NCI-H146 (cell line): ENCODE measurements at regions not wholly inside any gene's neighbourhood (a gene's known extent, or its start where the extent isn't known, plus 50 kb on each side); places are given as distances from the start of the nearest gene placed in this dataset.
"Not testable (repeated sequence)": the region's sequence is repeated elsewhere in the genome, so short reads cannot be mapped to it uniquely, and the experiment has no call there.

Experiments
- DNase-seq: peaks from one replicate; lab custom pipeline; 2025; lab: John Stamatoyannopoulos, UW

DNA sequence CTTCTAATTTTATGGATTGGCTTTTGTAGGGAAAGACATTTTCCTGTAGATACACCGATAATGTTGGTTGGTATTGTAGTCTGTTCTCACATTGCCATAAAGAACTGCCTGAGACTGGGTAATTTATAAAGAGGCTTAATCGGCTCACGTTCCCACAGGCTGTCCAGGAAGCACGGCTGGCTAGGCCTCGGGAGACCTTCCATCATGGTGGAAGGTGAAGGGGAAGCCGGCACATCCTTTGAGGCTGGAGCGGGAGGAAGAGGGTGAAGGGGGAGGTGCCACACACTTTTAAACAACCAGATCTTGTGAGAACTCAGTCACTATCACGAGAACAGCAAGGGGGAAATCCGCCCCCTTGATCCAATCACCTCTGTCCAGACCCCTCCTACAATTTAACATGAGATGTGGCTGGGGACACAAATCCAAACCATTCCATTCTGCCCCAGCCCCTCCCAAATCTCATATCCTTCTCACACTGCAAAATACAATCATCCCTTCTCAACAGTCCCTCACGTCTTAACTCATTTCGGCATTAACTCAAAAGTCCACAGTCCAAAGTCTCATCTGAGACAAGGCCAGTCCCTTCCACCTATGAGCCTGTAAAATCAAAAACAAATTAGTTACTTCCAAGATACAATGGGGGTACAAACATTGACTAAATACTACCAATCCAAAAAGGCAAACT is 66.7 kb upstream of the EIF5 start:
- no peak for DNase-seq

DNA sequence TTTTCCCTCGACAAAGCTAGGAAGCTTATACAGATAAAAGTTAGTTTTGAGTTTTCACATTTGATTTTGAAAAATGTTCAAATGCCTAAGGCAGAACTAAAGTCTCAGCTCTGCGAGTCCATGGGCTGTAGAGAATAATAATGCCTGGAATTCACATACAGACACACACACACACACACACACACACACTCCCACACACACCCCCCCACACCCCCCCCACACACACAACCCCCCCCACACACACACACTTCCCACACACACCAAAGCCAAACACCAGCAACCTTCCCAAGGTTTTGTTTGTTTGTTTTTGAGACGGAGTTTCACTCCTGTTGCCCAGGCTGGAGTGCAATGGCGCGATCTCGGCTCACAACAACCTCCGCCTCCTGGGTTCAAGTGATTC is 62.8 kb upstream of the EIF5 start:
- no peak for DNase-seq

DNA sequence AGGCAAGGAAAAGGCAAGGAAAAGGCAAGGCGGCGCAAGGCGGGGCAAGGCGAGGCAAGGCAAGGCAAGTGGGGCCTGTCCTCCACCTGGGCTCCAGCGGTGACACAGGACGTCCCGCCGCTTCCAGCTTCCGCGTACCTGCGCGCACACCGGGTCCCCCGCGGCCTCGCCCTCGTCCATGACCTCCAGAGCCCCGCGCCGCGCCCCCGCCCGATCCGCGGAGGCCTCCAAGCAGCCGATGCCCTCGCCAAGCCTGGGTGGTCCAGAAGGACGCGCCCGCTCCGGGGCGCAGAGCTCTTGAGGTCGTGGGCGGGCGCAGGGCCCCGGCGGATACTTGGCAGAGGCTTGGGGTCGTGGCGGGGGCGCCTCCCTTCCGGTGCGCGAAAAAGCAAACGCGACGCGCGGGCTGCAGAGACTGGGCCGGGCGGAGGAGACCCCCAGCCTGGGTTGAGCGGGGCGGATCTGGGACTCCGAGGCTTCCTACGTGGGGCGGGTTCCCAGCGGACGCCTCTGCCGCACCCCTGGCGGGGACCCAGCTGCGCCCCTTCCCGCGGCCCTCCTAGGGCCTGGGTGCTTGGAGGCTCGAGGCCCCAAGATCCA is 60.8 kb upstream of the EIF5 start:
- no peak for DNase-seq

DNA sequence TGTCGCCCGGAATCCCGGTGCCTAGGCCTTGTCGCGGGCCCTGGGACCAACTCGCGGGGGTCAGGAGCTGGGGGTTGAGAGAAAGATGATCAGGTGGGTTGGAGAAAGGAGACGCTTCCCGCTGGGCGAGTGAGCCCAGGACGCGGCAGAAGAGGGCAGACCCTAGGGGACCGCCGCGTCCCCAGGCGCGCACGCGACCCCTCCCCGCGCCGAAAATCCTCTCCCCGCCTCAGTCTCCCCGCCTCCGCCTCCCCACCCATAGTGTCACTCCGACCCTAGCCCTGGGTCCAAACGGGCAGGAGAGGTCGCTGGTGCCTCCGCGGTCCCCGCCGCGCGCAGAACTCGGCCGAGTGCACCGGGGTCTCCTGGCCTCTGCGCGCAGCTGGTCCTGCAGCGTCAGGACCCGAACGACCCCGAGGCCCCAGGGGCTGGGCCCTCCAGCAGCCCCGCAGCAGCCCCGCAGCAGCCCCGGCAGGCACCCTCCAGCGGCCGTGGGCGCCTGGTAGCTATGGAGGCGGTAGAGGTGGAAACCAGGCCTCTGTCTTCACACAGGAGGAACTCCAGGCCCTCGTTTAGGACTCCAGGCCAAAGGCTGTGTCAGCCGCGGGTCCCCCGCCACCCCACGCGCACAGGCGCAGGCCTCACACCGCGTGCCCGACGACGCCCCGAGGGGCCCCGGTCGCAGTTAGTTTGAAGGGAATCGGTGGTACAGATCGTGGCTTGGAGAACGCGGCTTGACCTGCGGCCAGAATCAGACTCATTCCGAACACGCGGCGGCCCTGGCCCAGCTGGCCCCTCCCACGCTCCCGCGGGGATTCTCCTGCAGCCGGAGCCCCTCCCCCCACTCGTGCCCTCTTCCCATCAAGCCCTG is 60.1 kb upstream of the EIF5 start:
- DNase-seq: no peak

DNA sequence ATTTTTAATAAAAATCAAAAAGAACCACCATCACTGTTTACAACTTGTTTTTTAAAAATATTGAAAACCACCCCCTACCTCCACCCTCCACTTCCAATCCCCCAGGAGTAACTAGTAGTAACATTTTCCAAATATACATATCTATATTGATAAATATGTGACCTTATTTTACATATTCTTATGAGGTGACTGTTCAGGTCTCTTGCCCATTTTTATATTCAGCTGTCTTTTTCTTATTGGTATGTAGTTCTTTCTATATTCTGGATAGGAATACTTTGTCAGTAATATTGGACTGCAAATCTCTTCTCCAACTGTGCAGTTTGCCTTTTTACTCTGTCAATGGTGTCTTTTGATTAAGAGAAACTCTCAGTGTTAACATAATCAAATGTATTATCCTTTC is 59.0 kb upstream of the EIF5 start:
- DNase-seq: no peak

DNA sequence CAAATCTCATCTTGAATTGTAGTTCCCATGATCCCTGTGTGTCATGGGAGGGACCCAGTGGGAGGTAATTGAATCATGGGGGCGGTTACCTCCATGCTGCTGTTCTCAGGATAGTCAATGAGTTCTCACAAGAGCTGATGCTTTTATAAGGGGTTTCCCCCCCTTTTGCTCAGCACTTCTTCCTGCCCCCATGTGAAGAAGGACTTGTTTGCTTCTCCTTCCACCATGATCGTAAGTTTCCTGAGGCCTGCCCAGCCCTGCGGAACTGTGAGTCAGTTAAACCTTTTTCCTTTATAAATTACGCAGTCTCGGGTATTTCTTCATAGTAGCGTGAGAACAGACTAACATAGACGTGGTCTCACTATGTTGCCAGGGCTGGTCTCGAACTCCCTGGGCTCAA is 56.1 kb upstream of the EIF5 start:
- DNase-seq: no peak

DNA sequence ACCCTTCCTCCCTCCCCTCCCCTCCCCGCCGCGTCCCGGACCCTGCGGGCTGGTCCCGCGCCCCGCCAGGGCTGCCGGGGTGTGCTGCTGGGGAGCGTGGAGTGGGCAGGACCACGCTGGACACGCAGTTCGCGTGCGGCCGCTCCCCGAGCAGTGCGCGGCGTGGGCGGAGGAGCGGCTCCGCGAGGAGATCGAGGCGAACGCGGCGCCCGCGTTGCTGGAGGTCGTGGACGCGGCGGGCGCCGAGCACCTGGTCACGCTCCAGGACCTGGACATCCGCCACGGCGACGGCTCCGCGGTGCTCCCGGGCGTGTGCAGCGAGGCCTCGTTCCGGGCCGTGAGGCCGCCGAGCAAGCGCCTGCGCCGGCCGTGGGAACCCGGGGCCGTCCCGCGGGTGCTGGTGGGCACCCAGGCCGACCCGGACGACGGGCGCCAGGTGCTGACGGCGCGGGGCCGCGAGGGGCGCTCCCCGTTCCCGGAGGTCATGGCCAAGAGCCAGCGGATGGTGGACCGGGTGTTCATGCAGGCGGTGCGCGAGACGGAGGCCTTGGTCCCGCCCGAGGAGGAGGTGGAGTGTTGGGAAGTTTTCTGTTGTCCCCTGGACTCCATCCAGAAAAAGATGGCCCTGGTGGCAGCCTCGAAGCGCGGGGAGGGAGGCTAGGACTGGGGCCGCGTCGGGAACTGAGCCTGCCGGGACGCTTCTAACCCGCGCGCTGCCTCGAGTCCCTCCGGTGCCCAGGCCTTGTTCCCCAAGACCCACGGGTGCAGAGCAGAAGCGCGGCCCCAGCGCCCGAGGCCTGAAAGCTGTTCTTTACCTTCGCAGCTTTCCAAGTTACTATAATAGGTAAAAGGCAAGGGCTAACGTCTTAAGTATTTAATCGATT is 54.7 kb upstream of the EIF5 start:
- DNase-seq: no peak

DNA sequence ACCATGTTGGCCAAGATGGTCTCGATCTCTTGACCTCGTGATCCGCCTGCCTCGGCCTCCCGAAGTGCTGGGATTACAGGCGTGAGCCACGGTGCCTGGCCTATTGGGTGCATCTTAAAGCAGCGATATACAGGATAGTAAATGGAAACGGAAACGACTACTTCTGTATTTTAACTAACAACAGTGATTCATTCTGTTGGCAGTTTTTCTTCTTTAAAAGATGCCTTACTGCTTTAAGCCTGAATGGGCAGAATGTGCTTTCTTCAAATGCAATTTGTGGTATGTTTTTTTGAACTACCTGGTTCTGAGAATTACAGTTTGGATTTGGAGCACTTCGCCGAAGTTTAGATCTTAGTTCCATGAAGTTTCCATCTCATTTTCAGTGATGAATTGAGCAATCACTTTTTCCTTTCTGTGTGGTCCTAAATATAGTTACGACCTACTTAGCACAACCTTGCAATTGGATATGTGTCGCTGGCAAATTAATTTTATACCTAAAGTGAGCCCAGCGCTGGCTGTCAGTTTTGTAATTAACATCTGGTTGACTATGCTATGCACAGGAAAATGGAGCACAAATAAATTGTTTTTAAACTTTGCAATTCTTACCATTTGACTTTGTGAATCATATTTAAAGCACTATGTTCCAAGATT is 53.6 kb upstream of the EIF5 start:
- DNase-seq: no peak

DNA sequence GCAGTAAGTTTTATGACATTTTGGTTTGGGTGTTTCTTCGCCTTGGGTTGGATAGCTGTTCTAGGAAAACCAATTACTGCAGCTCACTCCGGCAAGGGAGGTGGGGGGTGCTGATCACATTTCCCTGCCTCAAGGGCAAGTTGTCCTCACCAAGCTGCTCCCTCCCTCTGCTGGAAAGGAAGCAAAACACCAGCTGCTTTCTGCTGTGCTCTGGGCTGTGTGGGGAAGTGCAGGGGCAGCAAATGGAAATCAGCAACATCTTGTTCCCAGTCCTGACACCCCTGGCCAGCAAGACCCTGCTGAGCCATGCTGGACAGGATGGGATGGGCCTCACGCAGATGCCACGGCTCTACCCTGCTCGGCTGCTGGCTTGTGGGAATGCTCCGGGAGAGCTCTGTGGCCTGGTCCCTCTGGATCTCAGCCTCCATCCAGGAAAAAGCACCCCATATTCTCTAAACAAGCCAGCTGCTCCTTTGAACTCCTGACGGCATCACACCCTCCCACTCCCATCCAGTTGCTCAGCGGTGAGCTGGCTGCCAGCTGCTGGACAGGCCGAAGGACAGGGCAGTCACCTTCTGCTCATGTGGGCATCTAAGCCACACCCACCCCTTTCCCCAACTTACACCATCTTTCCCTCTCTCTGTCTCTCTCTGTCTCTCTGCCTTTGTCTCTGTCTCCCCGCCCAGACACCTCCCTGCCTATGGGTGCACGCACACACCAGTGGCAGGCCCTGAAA is 52.4 kb upstream of the EIF5 start:
- peak; percentile 39 for DNase-seq

DNA sequence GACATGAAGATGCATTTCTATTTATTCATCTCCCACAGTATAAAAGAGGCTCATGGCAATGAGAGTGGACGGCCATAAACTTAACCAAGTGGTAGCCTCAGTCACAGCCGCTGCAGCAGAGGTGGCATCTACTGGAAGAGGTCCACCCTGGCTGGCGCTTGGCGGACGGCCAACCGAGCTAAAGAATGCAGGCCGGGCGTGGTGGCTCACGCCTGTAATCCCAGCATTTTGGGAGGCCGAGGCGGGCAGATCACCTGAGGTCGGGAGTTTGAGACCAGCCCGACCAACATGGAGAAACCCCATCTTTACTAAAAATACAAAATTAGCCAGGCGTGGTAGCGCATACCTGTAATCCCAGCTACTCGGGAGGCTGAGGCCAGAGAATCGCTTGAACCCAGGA is 51.7 kb upstream of the EIF5 start:
- DNase-seq: not testable (repeated sequence)

DNA sequence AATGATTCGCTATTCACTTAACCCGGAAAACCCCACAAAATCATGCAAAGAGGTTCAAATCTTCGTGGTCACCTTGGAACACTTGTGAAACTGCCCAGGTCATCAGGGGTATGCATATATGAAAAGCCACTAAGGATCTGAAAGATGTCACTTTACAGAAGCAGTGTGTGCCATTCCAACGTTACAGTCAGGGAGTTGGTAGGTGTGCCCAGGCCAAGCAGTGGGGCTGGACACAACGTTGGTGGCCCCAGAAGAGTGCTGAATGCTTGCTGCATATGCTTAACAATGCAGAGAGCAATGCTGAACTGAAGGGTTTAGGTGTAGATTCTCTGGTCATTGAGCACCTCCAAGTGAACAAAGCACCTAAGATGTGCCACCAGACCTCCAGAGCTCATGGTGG is 51.1 kb upstream of the EIF5 start:
- DNase-seq: no peak

DNA sequence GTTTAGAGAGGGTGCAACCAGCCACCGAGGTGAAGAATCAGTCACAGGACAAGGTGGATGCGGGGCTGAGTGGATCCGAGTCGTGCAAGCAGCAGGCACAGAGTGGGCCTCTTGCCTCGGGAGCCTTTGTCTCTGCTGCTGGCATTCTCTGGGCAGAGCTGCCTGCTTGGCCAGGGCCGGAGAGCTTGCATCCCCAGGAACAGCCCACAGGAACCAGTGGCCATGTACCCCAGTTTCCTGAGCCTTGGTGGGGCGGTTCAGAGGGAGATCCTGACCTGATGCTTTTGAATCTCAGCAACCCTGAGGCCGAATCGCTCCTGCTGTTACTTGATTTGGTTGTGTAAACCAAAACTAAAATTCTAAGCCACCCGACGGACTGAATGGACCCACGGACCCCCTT is 50.1 kb upstream of the EIF5 start:
- no peak for DNase-seq
